Fibroblast of the aortic adventitia (primary cell): ENCODE measurements at regions not wholly inside any gene's neighbourhood (a gene's known extent, or its start where the extent isn't known, plus 50 kb on each side); places are given as distances from the start of the nearest gene placed in this dataset.

Experiments
- DNase-seq: peaks from one replicate; pipeline ENCODE4 v3.0.0-alpha.2; 2010; ENCODE audit warnings: low read depth
- H3K4me3 ChIP-seq: 2 replicates; pipeline ENCODE4 v1.5.1; 2011; ENCODE audit warnings: low read depth, mild to moderate bottlenecking, control low read depth, low read length, moderate library complexity
- CTCF ChIP-seq: IDR thresholded peaks from 2 replicates; pipeline ENCODE4 v1.5.1; 2011; ENCODE audit warnings: mild to moderate bottlenecking, low read length, control low read depth, inconsistent platforms; ENCODE audit not compliant: insufficient read depth

DNA sequence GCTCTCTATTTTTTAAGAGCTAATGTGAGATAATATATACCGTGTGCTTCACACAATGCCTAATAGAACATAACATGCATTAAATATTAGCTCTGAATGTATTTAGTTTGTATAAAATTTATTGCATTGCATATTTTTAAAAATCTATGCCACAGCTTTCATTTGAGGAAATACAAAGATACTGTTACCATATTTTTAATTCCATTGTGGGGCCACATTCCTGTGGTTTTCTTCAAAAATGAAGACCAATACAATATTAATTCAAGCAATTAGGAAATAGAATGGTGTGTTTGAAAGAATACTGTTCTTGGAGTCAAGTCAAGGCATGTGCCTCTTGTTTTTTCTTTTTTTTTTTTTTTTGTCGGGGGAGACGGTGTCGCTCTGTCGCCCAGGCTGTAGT, 95.4 kb upstream of the CADPS start:
- no peak overlapping the region for H3K4me3 ChIP-seq
- TF ChIP-seq CTCF = no peak
- no peak for DNase-seq

DNA sequence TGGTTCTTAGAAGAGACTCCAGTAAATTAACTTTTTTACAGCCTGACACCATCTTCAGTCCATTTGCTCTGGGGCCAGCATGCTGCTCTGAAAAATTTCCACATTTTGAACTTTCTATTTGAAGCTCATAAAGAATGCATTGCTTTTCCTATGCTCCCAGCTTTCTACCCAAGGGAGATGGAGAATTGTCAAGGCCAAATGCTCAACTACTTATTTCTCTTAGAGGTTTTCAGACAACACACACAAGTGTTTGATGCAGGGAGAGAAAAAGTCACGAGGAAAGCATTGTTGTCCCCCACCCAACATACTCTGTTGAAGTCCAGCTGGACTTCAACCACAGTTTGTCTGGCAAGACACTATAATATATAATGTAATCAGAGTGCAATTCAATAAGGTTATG, 100.3 kb upstream of the CADPS start:
- H3K4me3 ChIP-seq = no peak overlapping the region
- no peak for DNase-seq
- TF ChIP-seq CTCF = no peak

- no peak for TF ChIP-seq CTCF
- no peak for DNase-seq
- H3K4me3 ChIP-seq = no peak overlapping the region
Measured at GRCh38 chr3:62981962-62982361, 106.7 kb upstream of the CADPS start.

DNA sequence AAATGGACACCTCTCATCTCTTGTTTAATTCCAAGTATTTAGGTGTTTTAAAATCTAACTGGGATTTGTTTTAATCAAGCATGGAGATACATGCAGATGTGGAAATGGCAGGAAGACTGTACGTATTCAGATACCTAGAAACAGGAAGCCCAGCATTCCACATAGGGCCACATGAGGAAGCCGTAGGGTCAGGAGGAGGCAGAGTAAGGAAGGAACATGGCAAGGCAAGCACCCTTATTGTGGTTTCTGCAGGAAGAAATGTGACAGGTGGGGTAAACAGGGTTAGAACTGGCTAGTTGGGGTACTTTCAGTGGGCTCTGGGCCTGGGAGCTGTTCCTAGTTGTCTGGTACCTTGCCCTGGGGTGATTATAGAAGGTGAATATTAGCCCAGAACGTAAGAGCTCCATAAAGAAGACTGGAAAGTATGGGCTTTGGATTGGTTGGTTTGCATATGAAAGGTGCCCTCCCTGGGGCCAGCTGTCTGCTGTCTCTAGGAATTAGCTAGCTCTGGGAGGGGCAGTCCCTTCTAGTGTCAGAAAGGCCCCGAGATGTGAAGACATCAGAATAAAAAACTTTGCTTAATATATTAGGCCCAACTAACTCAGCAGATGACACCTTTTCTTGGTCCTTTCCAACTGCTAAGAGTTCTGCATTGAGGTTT, 107.7 kb upstream of the CADPS start:
- TF ChIP-seq CTCF = no peak
- H3K4me3 ChIP-seq = no peak overlapping the region
- DNase-seq = no peak

GRCh38 chr3:62986061-62986460, 110.8 kb upstream of the CADPS start:
- no peak for DNase-seq
- no peak for TF ChIP-seq CTCF
- no peak overlapping the region for H3K4me3 ChIP-seq

GRCh38 chr3:62987721-62988120, 112.5 kb upstream of the CADPS start:
- no peak overlapping the region for H3K4me3 ChIP-seq
- no peak for DNase-seq
- TF ChIP-seq CTCF = no peak
